Transverse colon (tissue), 4 donors: ENCODE measurements at regions not wholly inside any gene's neighbourhood (a gene's known extent, or its start where the extent isn't known, plus 50 kb on each side); places are given as distances from the start of the nearest gene placed in this dataset.

Experiments
- DNase-seq: peaks from one replicate; pipeline ENCODE4 v3.0.0-alpha.2; 2019
- H3K27ac ChIP-seq, 4 donors: fragments of 200-600 bp; sonication (generic); 2 replicates each; pipeline ENCODE4 v1.5.1; 2016 to 2018; ENCODE audit warnings: inconsistent platforms in 4 of 4
- H3K27me3 ChIP-seq: fragments of 200-600 bp; sonication (generic); 2 replicates; pipeline ENCODE4 v1.5.1; 2017; ENCODE audit warnings: inconsistent platforms
- H3K36me3 ChIP-seq, 4 donors: fragments of 200-600 bp; sonication (generic); 2 replicates each; pipeline ENCODE4 v1.5.1; 2017 to 2019; ENCODE audit warnings: inconsistent platforms in 4 of 4
- H3K4me1 ChIP-seq, 4 donors: fragments of 200-600 bp; sonication (generic); 2 replicates each; pipeline ENCODE4 v1.5.1; 2017 to 2020; ENCODE audit warnings: inconsistent platforms in 4 of 4
- H3K4me3 ChIP-seq, 4 donors: fragments of 200-600 bp; sonication (generic); 1 replicate in 1 of 4; 2 replicates in 3 of 4; pipeline versions ENCODE4 v1.5.1 to v1.6.1; 2017 to 2019; ENCODE audit warnings: inconsistent platforms in 4 of 4
- H3K9me3 ChIP-seq, 2 donors: fragments of 200-600 bp; sonication (generic); 2 replicates each; pipeline ENCODE4 v1.5.1; 2017 to 2019; ENCODE audit warnings: inconsistent platforms in 2 of 2
- EP300 ChIP-seq: sonication (generic); formaldehyde crosslinking; IDR thresholded peaks from one replicate; pipeline ENCODE4 v1.6.1; 2017; ENCODE audit warnings: antibody characterized with exemption, low read depth
- POLR2A ChIP-seq: fragments of 450-650 bp; IDR thresholded peaks from one replicate; pipeline ENCODE4 v1.6.1; 2016; ENCODE audit warnings: antibody characterized with exemption, mild to moderate bottlenecking, moderate library complexity
- POLR2AphosphoS5 ChIP-seq, 3 donors: sonication (generic); formaldehyde crosslinking; IDR thresholded peaks; one replicate each; pipeline ENCODE4 v1.6.1; 2016; ENCODE audit warnings: antibody characterized with exemption in 3 of 3
- WGBS, 2 donors: methylation state at CpG; one replicate each; pipeline ENCODE4 v1.1.5; 2018; ENCODE audit warnings: low coverage in 1 of 2; 5-methylcytosine and 5-hydroxymethylcytosine counted together
- in situ Hi-C, 4 donors: fragments of 200-750 bp; cut with MboI; loops; one replicate each; pipeline versions ENCODE4 v1.15.0 to v1.15.1; 2017; ENCODE audit warnings: low sequenced_read_pairs in 3 of 4, low pct_ligation_motif_present in 1 of 4, low pct_unique_long_range_greater_than_20kb in 1 of 4
- intact Hi-C: fragments of 100-400 bp; cut with DNase I; formaldehyde crosslinking; loops from one replicate; pipeline ENCODE4 v1.15.1; 2023; ENCODE audit warnings: low total_unique reads
- TF ChIP-seq, protein P1 (sequence below), 5 experiments: fragments of 200-600 bp in 3 of 5; fragments of 450-650 bp in 2 of 5; sonication (generic) in 3 of 5; IDR thresholded peaks; 1 replicate in 2 of 5; 2 replicates in 3 of 5; pipeline ENCODE4 v1.5.1; 2016 to 2017; ENCODE audit warnings: antibody characterized with exemption in 5 of 5, inconsistent platforms in 3 of 5, mild to moderate bottlenecking in 2 of 5, moderate library complexity in 1 of 5

DNA sequence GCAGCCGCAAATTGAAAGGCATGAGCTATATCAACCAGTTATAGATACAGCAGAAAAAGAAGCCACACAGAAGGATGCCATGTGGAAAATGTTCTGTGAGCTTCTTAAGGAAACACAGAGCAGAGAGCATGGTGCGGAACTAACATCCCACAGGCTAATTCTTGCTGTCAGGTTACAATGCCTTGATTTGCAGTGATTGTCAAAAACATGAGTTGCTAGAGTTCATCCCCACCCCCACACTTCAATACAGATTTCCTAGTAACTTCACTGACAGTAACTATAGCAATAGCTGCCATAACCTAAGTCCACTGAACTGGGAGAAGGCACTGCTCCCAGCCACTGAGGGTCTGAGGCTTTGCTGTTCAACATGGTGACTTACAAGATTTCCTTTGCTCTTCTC is 821.6 kb downstream of the SQOR start:
- Histone ChIP-seq H3K9me3 (no peaks in the 10 kb centered on the region), H3K36me3 (no peaks in the 10 kb centered on the region), H3K27ac (no peak overlapping the region), H3K4me3 (no peak overlapping the region), H3K4me1 (no peaks in the 10 kb centered on the region), H3K27me3 (no peaks in the 10 kb centered on the region)
- TF ChIP-seq, protein P1, sequence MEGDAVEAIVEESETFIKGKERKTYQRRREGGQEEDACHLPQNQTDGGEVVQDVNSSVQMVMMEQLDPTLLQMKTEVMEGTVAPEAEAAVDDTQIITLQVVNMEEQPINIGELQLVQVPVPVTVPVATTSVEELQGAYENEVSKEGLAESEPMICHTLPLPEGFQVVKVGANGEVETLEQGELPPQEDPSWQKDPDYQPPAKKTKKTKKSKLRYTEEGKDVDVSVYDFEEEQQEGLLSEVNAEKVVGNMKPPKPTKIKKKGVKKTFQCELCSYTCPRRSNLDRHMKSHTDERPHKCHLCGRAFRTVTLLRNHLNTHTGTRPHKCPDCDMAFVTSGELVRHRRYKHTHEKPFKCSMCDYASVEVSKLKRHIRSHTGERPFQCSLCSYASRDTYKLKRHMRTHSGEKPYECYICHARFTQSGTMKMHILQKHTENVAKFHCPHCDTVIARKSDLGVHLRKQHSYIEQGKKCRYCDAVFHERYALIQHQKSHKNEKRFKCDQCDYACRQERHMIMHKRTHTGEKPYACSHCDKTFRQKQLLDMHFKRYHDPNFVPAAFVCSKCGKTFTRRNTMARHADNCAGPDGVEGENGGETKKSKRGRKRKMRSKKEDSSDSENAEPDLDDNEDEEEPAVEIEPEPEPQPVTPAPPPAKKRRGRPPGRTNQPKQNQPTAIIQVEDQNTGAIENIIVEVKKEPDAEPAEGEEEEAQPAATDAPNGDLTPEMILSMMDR (IDR thresholded peaks at IDR 0.05): no peak
- TF ChIP-seq POLR2A (no peak), EP300 (no peak), POLR2AphosphoS5 (IDR thresholded peaks at IDR 0.05) (no peak)
- intact Hi-C loops: no loop called here
- 90 to 92% methylated on average over 2 of the region's 2 CpGs for WGBS, 2 donors
- in situ Hi-C loops: no loop called here
- no peak for DNase-seq

DNA sequence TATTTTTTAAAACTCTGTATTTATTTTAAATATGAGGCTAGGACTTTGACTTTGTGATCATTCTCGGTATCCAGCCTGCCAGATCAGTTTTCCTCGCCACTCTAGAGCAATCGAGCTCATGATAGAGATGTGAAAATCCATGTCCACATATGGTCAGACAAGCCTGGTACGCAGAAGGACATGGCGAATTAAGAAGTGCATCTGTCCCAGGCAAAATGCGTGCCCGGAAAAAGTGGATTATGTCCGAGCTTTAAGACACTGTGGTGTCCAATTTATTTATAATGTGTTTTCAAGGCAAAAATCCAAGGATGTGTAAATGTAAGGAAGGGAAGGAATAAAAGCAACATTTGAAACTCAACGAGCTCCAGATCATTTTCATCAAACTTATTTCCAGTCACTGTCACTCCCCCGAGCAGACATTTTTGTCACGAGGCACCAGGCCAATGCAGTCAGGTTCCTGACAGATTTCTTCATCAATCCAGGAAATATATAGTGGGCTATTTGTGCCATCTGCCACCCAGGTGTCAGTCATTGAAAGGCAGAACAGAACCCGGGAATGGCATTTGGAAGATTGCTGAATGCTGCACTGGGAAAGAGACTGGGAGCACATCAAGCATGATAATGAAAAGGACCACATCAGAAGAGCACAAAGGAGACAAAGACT is 825.7 kb downstream of the SQOR start:
- no peak for DNase-seq
- Histone ChIP-seq H3K36me3 (no peaks in the 10 kb centered on the region), H3K4me3 (no peak overlapping the region), H3K4me1 (no peaks in the 10 kb centered on the region), H3K27ac (no peak overlapping the region), H3K27me3 (no peaks in the 10 kb centered on the region), H3K9me3 (no peaks in the 10 kb centered on the region)
- no peak for TF ChIP-seq POLR2AphosphoS5 (IDR thresholded peaks at IDR 0.05)
- TF ChIP-seq, protein P1 (IDR thresholded peaks at IDR 0.05): no peak
- no peak for TF ChIP-seq EP300
- no peak for TF ChIP-seq POLR2A
- 80 to 92% methylated on average over 10 to 12 of the region's 12 CpGs for WGBS, 2 donors
- in situ Hi-C loops: no loop called here
- intact Hi-C loops: no loop called here

DNA sequence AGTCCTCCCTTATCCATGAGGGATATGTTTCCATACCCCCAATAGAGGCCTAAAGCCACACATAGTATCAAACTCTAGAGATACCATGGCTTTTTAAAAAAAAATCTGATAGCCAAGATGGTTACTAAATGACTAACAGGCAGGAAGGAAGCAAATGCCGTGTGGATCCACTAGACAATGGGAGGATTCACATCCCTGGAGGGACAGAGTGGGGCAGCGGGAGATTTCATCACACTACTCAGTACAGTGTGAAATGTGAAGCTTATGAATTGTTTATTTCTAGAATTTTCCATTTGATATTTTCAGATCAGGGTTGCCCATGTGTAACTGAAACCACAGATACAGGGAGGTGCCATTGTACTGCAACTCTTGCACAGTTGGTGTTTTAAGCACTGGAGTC is 826.6 kb downstream of the SQOR start:
- 77 to 85% methylated on average over 2 of the region's 2 CpGs for WGBS, 2 donors
- no peak for DNase-seq
- in situ Hi-C loops: no loop called here
- H3K9me3 ChIP-seq: no peaks in the 10 kb centered on the region
- no peak overlapping the region for H3K4me3 ChIP-seq
- TF ChIP-seq, protein P1 (IDR thresholded peaks at IDR 0.05): no peak
- TF ChIP-seq POLR2AphosphoS5 (IDR thresholded peaks at IDR 0.05) (no peak), EP300 (no peak), POLR2A (no peak)
- H3K36me3 ChIP-seq: no peaks in the 10 kb centered on the region
- H3K27me3 ChIP-seq: no peaks in the 10 kb centered on the region
- intact Hi-C loops: no loop called here
- H3K27ac ChIP-seq: no peak overlapping the region
- H3K4me1 ChIP-seq: no peaks in the 10 kb centered on the region

DNA sequence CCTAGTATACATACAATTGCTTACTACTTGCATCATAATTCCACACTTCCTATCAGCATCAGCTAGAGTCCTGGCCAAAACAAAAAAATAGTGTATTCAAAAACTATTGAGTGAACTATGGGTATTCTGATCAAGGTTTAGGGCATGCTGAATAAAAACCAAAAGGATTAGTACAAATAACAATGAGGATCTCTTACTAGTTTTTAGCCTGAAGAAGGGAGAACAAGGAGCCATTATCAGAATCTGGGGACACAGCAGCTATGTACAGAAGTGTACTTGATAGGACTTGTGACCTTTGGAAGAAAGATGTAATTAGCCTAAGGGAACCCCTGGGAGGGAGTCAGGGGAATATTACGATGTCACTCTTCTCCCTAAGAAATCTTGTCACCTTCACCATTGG is 832.2 kb downstream of the SQOR start:
- TF ChIP-seq POLR2AphosphoS5 (IDR thresholded peaks at IDR 0.05) (no peak), EP300 (no peak), POLR2A (no peak)
- TF ChIP-seq, protein P1 (IDR thresholded peaks at IDR 0.05): no peak
- no peaks in the 10 kb centered on the region for H3K27me3 ChIP-seq

More for the DNA sequence above, 832.2 kb downstream of the SQOR start:
- intact Hi-C loops (no loop called here), in situ Hi-C loops (no loop called here)
- WGBS, 2 donors: 87% methylated on average over 1 of the region's 1 CpG; no CpG with 5 or more reads in 1 of the 2 donors
- DNase-seq: no peak
- Histone ChIP-seq H3K4me3 (no peak overlapping the region), H3K9me3 (no peaks in the 10 kb centered on the region), H3K36me3 (no peaks in the 10 kb centered on the region), H3K4me1 (no peaks in the 10 kb centered on the region), H3K27ac (no peak overlapping the region)
